B cell (primary cell): ENCODE measurements at regions not wholly inside any gene's neighbourhood (a gene's known extent, or its start where the extent isn't known, plus 50 kb on each side); places are given as distances from the start of the nearest gene placed in this dataset.

Experiments
- ATAC-seq: fragments of 200-7000 bp; cut with Tn5 transposase; one replicate; pipeline ENCODE4 v1.10.0; 2021; ENCODE audit warnings: low read depth, mild to moderate bottlenecking, moderate number of reproducible peaks, moderate library complexity
- CTCF ChIA-PET: fragments of 350-600 bp; sonication (Branson Sonifier 250); formaldehyde crosslinking; loops from one replicate; lab custom pipeline; 2021; ENCODE audit warnings: antibody characterized with exemption, inconsistent platforms; lab: Charles Lee
- POLR2A ChIA-PET: fragments of 350-600 bp; sonication (Branson Sonifier 250); formaldehyde crosslinking; loops from one replicate; lab custom pipeline; 2021; ENCODE audit warnings: antibody characterized with exemption; lab: Charles Lee
- DNase-seq: peaks from one replicate; pipeline ENCODE4 v3.0.0; 2013
- H2AFZ ChIP-seq: 2 replicates; pipeline ENCODE4 v1.6.1; 2012; ENCODE audit warnings: mild to moderate bottlenecking, low read depth, low read length; ENCODE audit not compliant: insufficient read depth, poor library complexity, severe bottlenecking
- H3K27ac ChIP-seq, 2 donors: 1 replicate in 1 of 2; 2 replicates in 1 of 2; pipeline ENCODE4 v1.5.1; 2012 to 2013; ENCODE audit warnings: low read length in 2 of 2, mild to moderate bottlenecking in 2 of 2, moderate library complexity in 1 of 2
- H3K27me3 ChIP-seq, 4 experiments: fragments of 200-600 bp in 1 of 4; sonication (generic) in 1 of 4; replicated peaks in 1 of 4; 1 replicate in 2 of 4; 2 replicates in 2 of 4; pipeline versions ENCODE4 v1.6.1 to v1.7.0; 2013 to 2016; ENCODE audit warnings: low read length in 3 of 4, mild to moderate bottlenecking in 2 of 4, mixed read lengths in 1 of 4, moderate library complexity in 1 of 4; ENCODE audit not compliant: insufficient read depth in 4 of 4, control insufficient read depth in 3 of 4; ENCODE audit errors: control extremely low read depth in 1 of 4
- H3K36me3 ChIP-seq, 2 experiments: replicated peaks in 1 of 2; 1 replicate in 1 of 2; 2 replicates in 1 of 2; pipeline versions ENCODE4 v1.6.1 to v1.7.1; 2013; ENCODE audit warnings: low read length in 1 of 2; ENCODE audit not compliant: insufficient read depth in 2 of 2, control insufficient read depth in 1 of 2; ENCODE audit errors: control extremely low read depth in 1 of 2, extremely low read depth in 1 of 2
- H3K4me1 ChIP-seq, 2 donors: fragments of 200-600 bp in 1 of 2; sonication (generic) in 1 of 2; 1 replicate in 1 of 2; 2 replicates in 1 of 2; pipeline versions ENCODE4 v1.5.1 to v1.6.1; 2013 to 2017; ENCODE audit warnings: low read length in 2 of 2; ENCODE audit not compliant: control insufficient read depth in 2 of 2, insufficient read depth in 2 of 2
- H3K4me2 ChIP-seq: replicated peaks from 2 replicates; pipeline ENCODE3; 2012; ENCODE audit warnings: mild to moderate bottlenecking, low read depth, low read length; ENCODE audit not compliant: poor library complexity, severe bottlenecking
- H3K4me3 ChIP-seq, 5 experiments: fragments of 200-600 bp in 1 of 5; sonication (generic) in 1 of 5; 1 replicate in 3 of 5; 2 replicates in 2 of 5; pipeline versions ENCODE4 v1.5.1 to v1.7.0; 2011 to 2016; ENCODE audit warnings: low read length in 4 of 5, mild to moderate bottlenecking in 4 of 5, low read depth in 2 of 5, control low read depth in 1 of 5, moderate library complexity in 1 of 5; ENCODE audit not compliant: insufficient read depth in 1 of 5; ENCODE audit errors: control extremely low read depth in 1 of 5, extremely low read depth in 1 of 5
- H3K79me2 ChIP-seq: fragments of 200-600 bp; sonication (generic); one replicate; pipeline ENCODE4 v1.6.0; 2016; ENCODE audit warnings: low read length; ENCODE audit not compliant: control insufficient read depth, insufficient read depth
- H3K9ac ChIP-seq: fragments of 200-600 bp; sonication (generic); 2 replicates; pipeline ENCODE4 v1.6.1; 2017; ENCODE audit warnings: mild to moderate bottlenecking, low read length, moderate library complexity
- H3K9me3 ChIP-seq, 3 donors: one replicate each; pipeline versions ENCODE4 v1.6.1 to v1.7.1; 2013; ENCODE audit warnings: low read length in 2 of 3; ENCODE audit not compliant: control insufficient read depth in 2 of 3, insufficient read depth in 1 of 3; ENCODE audit errors: control extremely low read depth in 1 of 3
- H4K20me1 ChIP-seq: 2 replicates; pipeline ENCODE4 v1.6.0; 2012; ENCODE audit warnings: mild to moderate bottlenecking, low read length; ENCODE audit not compliant: insufficient read depth, control insufficient read depth, poor library complexity, severe bottlenecking
- H3K27ac Mint-ChIP-seq: one replicate; pipeline ENCODE4 v1.8.0; 2021; ENCODE audit warnings: mixed read lengths
- H3K27me3 Mint-ChIP-seq: one replicate; pipeline ENCODE4 v1.8.0; 2021; ENCODE audit warnings: mixed read lengths
- H3K4me1 Mint-ChIP-seq: one replicate; pipeline ENCODE4 v1.8.0; 2021; ENCODE audit warnings: mixed read lengths
- H3K4me3 Mint-ChIP-seq: one replicate; pipeline ENCODE4 v1.8.0; 2021; ENCODE audit warnings: mixed read lengths
- H3K9me3 Mint-ChIP-seq: one replicate; pipeline ENCODE4 v1.8.0; 2022; ENCODE audit warnings: mixed read lengths; ENCODE audit not compliant: insufficient read depth
- CTCF ChIP-seq: fragments of 200-600 bp; IDR thresholded peaks from one replicate; pipeline ENCODE4 v1.8.0; 2022; ENCODE audit warnings: antibody characterized with exemption, mild to moderate bottlenecking
- EZH2 ChIP-seq: IDR thresholded peaks from 2 replicates; pipeline ENCODE4 v1.6.1; 2012; ENCODE audit warnings: borderline replicate concordance, low read depth, mild to moderate bottlenecking, moderate library complexity, low read length; ENCODE audit not compliant: insufficient read depth, poor library complexity, severe bottlenecking
- WGBS: methylation state at CpG from one replicate; pipeline ENCODE4 v1.1.5; 2013; ENCODE audit warnings: missing lambda C conversion rate; ENCODE audit not compliant: insufficient coverage; 5-methylcytosine and 5-hydroxymethylcytosine counted together
- intact Hi-C: fragments of 100-400 bp; cut with micrococcal nuclease; formaldehyde crosslinking; loops from one replicate; pipeline ENCODE4 v1.10.0; 2022

DNA sequence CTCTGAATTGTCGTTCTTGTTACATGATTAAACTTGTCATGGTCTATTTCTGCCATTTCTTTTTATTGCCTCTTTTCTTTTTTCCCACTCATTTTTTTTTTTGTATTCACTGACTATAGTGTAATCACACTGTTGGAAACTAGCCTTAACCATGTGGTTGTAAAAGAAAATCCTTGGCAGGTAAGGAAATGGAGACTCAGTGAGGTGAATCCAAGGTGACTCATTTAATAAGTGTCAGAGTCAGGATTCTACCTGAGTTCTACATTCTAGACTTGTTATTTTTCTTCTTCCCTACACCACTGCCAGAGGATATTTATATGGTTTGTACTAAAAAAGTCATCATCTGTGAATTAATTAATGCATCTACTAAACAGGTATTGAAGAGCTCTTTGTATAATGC, 152.2 kb downstream of the CBLL2 start:
- ChIA-PET CTCF (no interaction called here), POLR2A (no interaction called here)
- no CpG with 5 or more reads among the region's 1 CpG for WGBS
- Mint-ChIP-seq H3K4me1 (no peaks in the 10 kb centered on the region), H3K4me3 (no peak overlapping the region), H3K9me3 (no peaks in the 10 kb centered on the region), H3K27ac (no peak overlapping the region), H3K27me3 (no peaks in the 10 kb centered on the region)
- H3K4me3 ChIP-seq = no peak overlapping the region
- H3K27me3 ChIP-seq = no peaks in the 10 kb centered on the region
- H3K9ac ChIP-seq = no peak overlapping the region
- no peaks in the 10 kb centered on the region for H3K36me3 ChIP-seq
- H3K4me1 ChIP-seq = no peaks in the 10 kb centered on the region
- no peak overlapping the region for H2AFZ ChIP-seq
- H4K20me1 ChIP-seq = no peaks in the 10 kb centered on the region
- intact Hi-C loops = no loop called here
- TF ChIP-seq CTCF (no peak), EZH2 (no peak)
- no peaks in the 10 kb centered on the region for H3K9me3 ChIP-seq
- H3K4me2 ChIP-seq = no peak overlapping the region
- DNase-seq (no peak), ATAC-seq (no peak)
- H3K79me2 ChIP-seq = no peaks in the 10 kb centered on the region
- H3K27ac ChIP-seq = no peak overlapping the region

GRCh38 chrX:22429704-22430103, 157.0 kb downstream of the CBLL2 start:
- Histone ChIP-seq H4K20me1 (no peaks in the 10 kb centered on the region), H3K9ac (no peak overlapping the region), H3K4me2 (no peak overlapping the region), H3K27me3 (no peaks in the 10 kb centered on the region), H3K4me3 (no peak overlapping the region), H3K9me3 (no peaks in the 10 kb centered on the region), H3K79me2 (no peaks in the 10 kb centered on the region), H3K36me3 (no peaks in the 10 kb centered on the region), H3K27ac (no peak overlapping the region), H3K4me1 (no peaks in the 10 kb centered on the region), H2AFZ (no peak overlapping the region)
- no CpG with 5 or more reads among the region's 3 CpGs for WGBS
- Mint-ChIP-seq H3K9me3 (no peaks in the 10 kb centered on the region), H3K4me3 (no peak overlapping the region), H3K4me1 (no peaks in the 10 kb centered on the region), H3K27me3 (no peaks in the 10 kb centered on the region), H3K27ac (no peak overlapping the region)
- ChIA-PET POLR2A (no interaction called here), CTCF (no interaction called here)
- intact Hi-C loops = no loop called here
- TF ChIP-seq EZH2 (no peak), CTCF (no peak)
- ATAC-seq = no peak
- no peak for DNase-seq
